HepG2 (cell line): ENCODE measurements at regions not wholly inside any gene's neighbourhood (a gene's known extent, or its start where the extent isn't known, plus 50 kb on each side); places are given as distances from the start of the nearest gene placed in this dataset.

Source experiments
- ATAC-seq: fragments of 200-7000 bp; cut with Tn5 transposase; 3 replicates; pipeline ENCODE4 v1.9.1; 2020; ENCODE audit warnings: mild to moderate bottlenecking, moderate library complexity
- BruUV-seq: library from RNA; stranded (reverse); fragments of 400-500 nt; replicated peaks from 2 replicates; lab custom pipeline; 2021; lab: Mats Ljungman, UMichigan
- CTCF ChIA-PET: fragments of 300-600 bp; formaldehyde crosslinking; extraction: SDS; loops from one replicate; lab custom pipeline; 2021; ENCODE audit warnings: low total read pairs, inconsistent platforms, low intra/inter-chr PET ratio; lab: Yijun Ruan, JAX
- POLR2A ChIA-PET: fragments of 350-600 bp; sonication (Branson Sonifier 250); formaldehyde crosslinking; loops from one replicate; lab custom pipeline; 2020; ENCODE audit warnings: antibody characterized with exemption, inconsistent platforms; lab: Yijun Ruan, JAX
- DNase-seq: peaks from one replicate; pipeline ENCODE4 v3.0.0-alpha.2; 2015; ENCODE audit warnings: low spot score
- FAIRE-seq: peaks from 3 replicates; lab custom pipeline; 2011; peaks lifted over from hg19 to GRCh38; lab: Jason Lieb, UNC
- H2AFZ ChIP-seq: one replicate; pipeline ENCODE4 v1.6.1; 2011; ENCODE audit warnings: low read length, inconsistent platforms
- H3K27ac ChIP-seq: fragments of 300-600 bp; 3 replicates; pipeline ENCODE4 v1.8.0; 2011; ENCODE audit warnings: mixed run types, mild to moderate bottlenecking, mixed read lengths, low read length, inconsistent platforms; ENCODE audit not compliant: insufficient read depth; ENCODE audit errors: extremely low read length
- H3K27me3 ChIP-seq, 2 experiments: fragments of 200-600 bp in 1 of 2; 2 replicates in 1 of 2; 3 replicates in 1 of 2; pipeline versions ENCODE4 v1.6.0 to v1.8.0; 2011; ENCODE audit warnings: low read length in 2 of 2, mild to moderate bottlenecking in 2 of 2, moderate library complexity in 2 of 2, inconsistent platforms in 1 of 2; ENCODE audit not compliant: insufficient read depth in 2 of 2, control insufficient read depth in 1 of 2
- H3K36me3 ChIP-seq, 2 experiments: fragments of 200-600 bp in 1 of 2; replicated peaks in 1 of 2; 2 replicates in 1 of 2; 3 replicates in 1 of 2; pipeline versions ENCODE4 v1.5.1 to v1.8.0; 2011; ENCODE audit warnings: low read length in 2 of 2, inconsistent platforms in 1 of 2; ENCODE audit not compliant: insufficient read depth in 2 of 2, control insufficient read depth in 1 of 2
- H3K4me1 ChIP-seq: 2 replicates; pipeline ENCODE4 v1.5.1; 2012; ENCODE audit warnings: low read length, inconsistent platforms; ENCODE audit not compliant: insufficient read depth
- H3K4me2 ChIP-seq: 2 replicates; pipeline ENCODE4 v1.6.0; 2011; ENCODE audit warnings: low read depth, low read length, inconsistent platforms
- H3K4me3 ChIP-seq, 3 experiments: fragments of 200-600 bp in 1 of 3; sonication (generic), shearing (Covaris generic) in 1 of 3; replicated peaks in 1 of 3; 2 replicates each; pipeline ENCODE4 v1.5.1; 2011 to 2016; ENCODE audit warnings: low read length in 3 of 3, inconsistent platforms in 2 of 3, low read depth in 2 of 3, mild to moderate bottlenecking in 2 of 3, control low read depth in 1 of 3, mixed read lengths in 1 of 3; ENCODE audit not compliant: insufficient read depth in 1 of 3
- H3K79me2 ChIP-seq: one replicate; pipeline ENCODE4 v1.6.1; 2011; ENCODE audit warnings: low read length, inconsistent platforms; ENCODE audit not compliant: insufficient read depth
- H3K9ac ChIP-seq: 2 replicates; pipeline ENCODE4 v1.6.0; 2011; ENCODE audit warnings: mild to moderate bottlenecking, low read depth, low read length, inconsistent platforms; ENCODE audit not compliant: insufficient read depth
- H3K9me3 ChIP-seq: 2 replicates; pipeline ENCODE4 v1.5.1; 2012; ENCODE audit warnings: mild to moderate bottlenecking, low read length
- H4K20me1 ChIP-seq: 2 replicates; pipeline ENCODE4 v1.6.0; 2011; ENCODE audit warnings: inconsistent platforms, mild to moderate bottlenecking, low read length, moderate library complexity; ENCODE audit not compliant: insufficient read depth
- DNMT1 ChIP-seq: sonication (generic); formaldehyde crosslinking; IDR thresholded peaks from 2 replicates; pipeline ENCODE4 v1.5.1; 2020; ENCODE audit warnings: mild to moderate bottlenecking, missing genetic modification reagents
- EHMT2 ChIP-seq: fragments of 200-600 bp; sonication (generic); IDR thresholded peaks from 2 replicates; pipeline ENCODE4 v1.7.0; 2017; ENCODE audit warnings: antibody characterized with exemption, low read depth, low read length, borderline replicate concordance
- HOXA9 ChIP-seq: sonication (generic); formaldehyde crosslinking; IDR thresholded peaks from 2 replicates; pipeline ENCODE4 v1.8.1; 2022; ENCODE audit warnings: missing genetic modification reagents, mild to moderate bottlenecking, moderate library complexity, borderline replicate concordance
- JUNB ChIP-seq: sonication (generic); formaldehyde crosslinking; IDR thresholded peaks from 2 replicates; pipeline ENCODE4 v1.8.0; 2022; ENCODE audit warnings: missing genetic modification reagents, mild to moderate bottlenecking, borderline replicate concordance
- PAWR ChIP-seq: sonication (generic); formaldehyde crosslinking; IDR thresholded peaks from 2 replicates; pipeline ENCODE4 v1.4.0; 2020; ENCODE audit warnings: missing genetic modification reagents, mild to moderate bottlenecking, borderline replicate concordance
- SAFB2 ChIP-seq: sonication (generic); formaldehyde crosslinking; IDR thresholded peaks from 2 replicates; pipeline ENCODE4 v1.5.1; 2020; ENCODE audit warnings: missing genetic modification reagents, low read depth, mild to moderate bottlenecking, borderline replicate concordance
- ZNF121 ChIP-seq: sonication (generic); formaldehyde crosslinking; IDR thresholded peaks from 2 replicates; pipeline ENCODE4 v1.5.0; 2020; ENCODE audit warnings: mild to moderate bottlenecking, missing genetic modification reagents
- ZNF577 ChIP-seq: sonication (generic); formaldehyde crosslinking; IDR thresholded peaks from 2 replicates; pipeline ENCODE4 v1.4.0; 2020; ENCODE audit warnings: mild to moderate bottlenecking, low read depth, missing genetic modification reagents, borderline replicate concordance
- in situ Hi-C: cut with HindIII; loops from 2 replicates; pipeline ENCODE4 v1.10.0; 2017; ENCODE audit warnings: low pct_unique_long_range_greater_than_20kb; ENCODE audit not compliant: extremely low pct_ligation_motif_present
- intact Hi-C: fragments of 100-400 bp; cut with micrococcal nuclease; formaldehyde crosslinking; loops from one replicate; pipeline ENCODE4 v1.10.0; 2022; ENCODE audit not compliant: unreplicated experiment
- TF ChIP-seq, protein P1 (sequence below): sonication (generic); formaldehyde crosslinking; IDR thresholded peaks from 2 replicates; pipeline ENCODE4 v1.8.0; 2022; ENCODE audit warnings: missing genetic modification reagents, mild to moderate bottlenecking, inconsistent platforms, borderline replicate concordance

- no peaks in the 10 kb centered on the region for H4K20me1 ChIP-seq
- in situ Hi-C loops = no loop called here
- H2AFZ ChIP-seq = no peak overlapping the region
- no peak for TF ChIP-seq SAFB2 (CRISPR knock-in tag)
- no peak for TF ChIP-seq PAWR (CRISPR knock-in tag)
- TF ChIP-seq, protein P1, sequence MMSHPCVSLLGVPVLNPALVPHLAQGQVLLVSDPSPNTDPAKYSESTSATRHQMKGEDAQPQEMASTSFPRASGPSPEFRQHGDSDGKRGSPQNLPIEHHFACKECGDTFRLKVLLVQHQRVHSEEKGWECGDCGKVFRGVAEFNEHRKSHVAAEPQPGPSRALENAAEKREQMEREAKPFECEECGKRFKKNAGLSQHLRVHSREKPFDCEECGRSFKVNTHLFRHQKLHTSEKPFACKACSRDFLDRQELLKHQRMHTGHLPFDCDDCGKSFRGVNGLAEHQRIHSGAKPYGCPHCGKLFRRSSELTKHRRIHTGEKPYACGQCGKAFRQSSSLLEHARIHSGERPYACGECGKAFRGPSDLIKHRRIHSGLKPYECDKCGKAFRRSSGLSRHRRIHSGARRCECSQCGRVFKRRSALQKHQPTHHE (CRISPR knock-in tag) = no peak
- TF ChIP-seq ZNF577 (CRISPR knock-in tag) = no peak
- no peak for TF ChIP-seq JUNB
- TF ChIP-seq DNMT1 (CRISPR knock-in tag) = no peak
- TF ChIP-seq ZNF121 (CRISPR knock-in tag) = no peak
- TF ChIP-seq EHMT2 = no peak
- no peak for TF ChIP-seq HOXA9 (CRISPR knock-in tag)
- intact Hi-C loops = no loop called here
- H3K4me1 ChIP-seq = no peaks in the 10 kb centered on the region
- H3K4me3 ChIP-seq = no peak overlapping the region
- no peak for DNase-seq
- POLR2A ChIA-PET = no interaction called here
- no peaks in the 10 kb centered on the region for H3K9me3 ChIP-seq
- no peaks in the 10 kb centered on the region for H3K27me3 ChIP-seq
- H3K27ac ChIP-seq = no peak overlapping the region
- H3K4me2 ChIP-seq = no peak overlapping the region
- BruUV-seq = no TSS peak
- CTCF ChIA-PET = no interaction called here
- no peak for ATAC-seq
- no peaks in the 10 kb centered on the region for H3K36me3 ChIP-seq
- FAIRE-seq = no peak
- no peaks in the 10 kb centered on the region for H3K79me2 ChIP-seq
- no peak overlapping the region for H3K9ac ChIP-seq
Observed at GRCh38 chr2:53610260-53610659, 157.3 kb upstream of the CHAC2 start.
